Nephron progenitor cell (in vitro differentiated cells): ENCODE measurements at regions not wholly inside any gene's neighbourhood (a gene's known extent, or its start where the extent isn't known, plus 50 kb on each side); places are given as distances from the start of the nearest gene placed in this dataset.

Source experiments
- DNase-seq: peaks from one replicate; pipeline ENCODE4 v3.0.0; 2021
- H3K27ac Mint-ChIP-seq: 2 replicates; pipeline ENCODE4 v1.8.0; 2021; ENCODE audit warnings: mild to moderate bottlenecking, moderate library complexity, mixed read lengths
- H3K27me3 Mint-ChIP-seq: 2 replicates; pipeline ENCODE4 v1.8.0; 2021; ENCODE audit warnings: mild to moderate bottlenecking, low read depth, mixed read lengths; ENCODE audit not compliant: poor library complexity
- H3K36me3 Mint-ChIP-seq: 2 replicates; pipeline ENCODE4 v1.8.0; 2021; ENCODE audit warnings: low read depth, mixed read lengths
- H3K4me1 Mint-ChIP-seq: 2 replicates; pipeline ENCODE4 v1.8.0; 2021; ENCODE audit warnings: mixed read lengths
- H3K4me3 Mint-ChIP-seq: 2 replicates; pipeline ENCODE4 v1.8.0; 2021; ENCODE audit warnings: mild to moderate bottlenecking, moderate library complexity, mixed read lengths
- H3K9me3 Mint-ChIP-seq: 2 replicates; pipeline ENCODE4 v1.8.0; 2021; ENCODE audit warnings: mild to moderate bottlenecking, moderate library complexity, mixed read lengths
- TF ChIP-seq, protein P1 (sequence below): fragments of 200-600 bp; sonication (generic); IDR thresholded peaks from 2 replicates; pipeline ENCODE4 v1.5.0; 2021; ENCODE audit warnings: antibody characterized with exemption

DNA sequence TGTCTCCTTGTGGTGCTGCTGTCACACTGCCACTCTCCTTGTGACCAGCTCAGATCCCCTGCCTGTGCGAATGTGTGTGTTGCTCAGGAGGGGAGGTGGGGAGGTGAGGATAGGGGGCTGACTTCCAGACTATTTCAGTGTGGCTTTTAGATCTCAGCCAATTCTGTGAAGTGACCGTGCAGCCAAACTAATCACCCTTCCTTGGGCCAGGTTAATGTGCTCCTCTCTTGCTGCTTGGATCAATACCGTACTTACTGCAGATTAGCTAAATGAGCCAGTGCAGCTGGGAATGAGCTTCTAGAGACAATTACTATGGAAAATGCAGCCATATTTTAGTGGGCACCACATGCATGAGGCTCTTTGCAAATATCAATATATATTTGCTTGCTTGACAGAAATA lies 206.0 kb downstream of the MELK start:
- TF ChIP-seq, protein P1, sequence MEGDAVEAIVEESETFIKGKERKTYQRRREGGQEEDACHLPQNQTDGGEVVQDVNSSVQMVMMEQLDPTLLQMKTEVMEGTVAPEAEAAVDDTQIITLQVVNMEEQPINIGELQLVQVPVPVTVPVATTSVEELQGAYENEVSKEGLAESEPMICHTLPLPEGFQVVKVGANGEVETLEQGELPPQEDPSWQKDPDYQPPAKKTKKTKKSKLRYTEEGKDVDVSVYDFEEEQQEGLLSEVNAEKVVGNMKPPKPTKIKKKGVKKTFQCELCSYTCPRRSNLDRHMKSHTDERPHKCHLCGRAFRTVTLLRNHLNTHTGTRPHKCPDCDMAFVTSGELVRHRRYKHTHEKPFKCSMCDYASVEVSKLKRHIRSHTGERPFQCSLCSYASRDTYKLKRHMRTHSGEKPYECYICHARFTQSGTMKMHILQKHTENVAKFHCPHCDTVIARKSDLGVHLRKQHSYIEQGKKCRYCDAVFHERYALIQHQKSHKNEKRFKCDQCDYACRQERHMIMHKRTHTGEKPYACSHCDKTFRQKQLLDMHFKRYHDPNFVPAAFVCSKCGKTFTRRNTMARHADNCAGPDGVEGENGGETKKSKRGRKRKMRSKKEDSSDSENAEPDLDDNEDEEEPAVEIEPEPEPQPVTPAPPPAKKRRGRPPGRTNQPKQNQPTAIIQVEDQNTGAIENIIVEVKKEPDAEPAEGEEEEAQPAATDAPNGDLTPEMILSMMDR = no peak
- Mint-ChIP-seq H3K4me3 (no peak overlapping the region), H3K4me1 (peaks cover 34% of the 10 kb centered on the region), H3K9me3 (no peaks in the 10 kb centered on the region), H3K27ac (no peak overlapping the region), H3K36me3 (no peaks in the 10 kb centered on the region), H3K27me3 (peaks cover 25% of the 10 kb centered on the region)
- DNase-seq = no peak

DNA sequence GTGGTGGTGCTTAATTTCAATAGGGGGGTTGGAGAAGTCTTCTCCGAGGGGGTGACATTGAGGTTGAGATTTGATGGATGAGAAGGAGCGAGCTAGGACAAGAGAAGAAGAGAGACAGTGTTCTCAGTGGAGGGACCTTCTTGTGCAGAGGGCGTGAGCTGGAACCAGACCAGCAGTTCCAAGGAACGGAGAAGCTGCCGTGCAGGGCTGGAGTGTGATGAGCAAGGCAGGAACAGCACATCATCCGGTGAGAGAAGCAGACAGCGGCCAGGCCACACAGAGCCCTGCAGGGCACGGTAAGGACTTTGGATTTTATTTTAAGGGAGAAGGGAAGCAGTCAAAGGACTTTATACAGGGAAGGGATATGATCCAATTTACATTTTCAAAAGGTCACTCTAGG lies 206.9 kb downstream of the MELK start:
- no peaks in the 10 kb centered on the region for H3K36me3 Mint-ChIP-seq
- H3K9me3 Mint-ChIP-seq = no peaks in the 10 kb centered on the region
- H3K4me3 Mint-ChIP-seq = no peak overlapping the region
- DNase-seq = no peak
- H3K27me3 Mint-ChIP-seq = peaks cover 34% of the 10 kb centered on the region
- no peak overlapping the region for H3K27ac Mint-ChIP-seq
- peaks cover 34% of the 10 kb centered on the region for H3K4me1 Mint-ChIP-seq
- TF ChIP-seq, protein P1 = no peak

DNA sequence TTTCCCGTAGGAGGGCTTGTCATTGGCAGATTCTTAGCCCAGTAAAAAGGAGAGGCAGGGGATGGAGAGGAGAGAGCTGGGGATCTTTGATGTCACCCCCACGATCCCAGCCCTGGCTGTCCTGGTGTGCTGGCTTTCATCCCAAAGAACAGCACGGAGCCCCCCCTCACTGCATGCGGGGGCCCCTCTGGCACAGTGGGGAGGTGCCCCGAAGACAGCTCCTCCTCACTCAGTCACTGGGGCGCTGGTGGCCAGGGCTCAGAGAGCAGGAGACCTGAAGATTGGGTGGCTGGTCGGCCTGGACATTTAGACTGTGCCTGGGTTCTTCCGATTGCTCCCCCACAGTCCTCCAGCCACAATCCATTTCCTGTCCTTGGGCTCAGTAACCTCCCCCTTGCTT lies 207.5 kb downstream of the MELK start:
- Mint-ChIP-seq H3K27me3 (peaks cover 40% of the 10 kb centered on the region), H3K27ac (no peak overlapping the region), H3K4me3 (no peak overlapping the region), H3K4me1 (peaks cover 34% of the 10 kb centered on the region), H3K9me3 (no peaks in the 10 kb centered on the region), H3K36me3 (no peaks in the 10 kb centered on the region)
- DNase-seq = no peak
- TF ChIP-seq, protein P1 = no peak

DNA sequence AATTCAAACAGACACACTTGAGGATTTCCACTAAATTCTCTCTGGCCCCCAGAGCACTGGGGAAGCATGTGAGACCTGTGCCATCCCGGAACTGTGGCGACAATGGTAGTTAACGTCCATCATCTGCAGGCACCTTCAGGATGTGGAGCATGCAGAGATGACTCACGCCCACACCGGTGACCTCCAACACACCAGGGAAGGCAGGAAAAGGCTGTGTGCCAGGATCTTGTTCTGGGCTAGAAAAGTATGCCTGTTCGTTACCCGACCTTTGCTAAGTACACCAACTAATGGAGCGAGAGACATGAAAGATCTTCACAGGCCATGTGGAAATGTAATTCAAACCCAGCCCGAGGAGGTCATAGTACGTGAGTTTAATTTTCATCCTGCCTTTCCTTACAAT lies 208.8 kb downstream of the MELK start:
- Mint-ChIP-seq H3K4me1 (peaks cover 34% of the 10 kb centered on the region), H3K27ac (no peak overlapping the region), H3K9me3 (no peaks in the 10 kb centered on the region), H3K36me3 (no peaks in the 10 kb centered on the region), H3K4me3 (no peak overlapping the region), H3K27me3 (peaks cover 33% of the 10 kb centered on the region)
- DNase-seq = no peak
- TF ChIP-seq, protein P1 = no peak
